ENCODE measurements at regions not wholly inside any gene's neighbourhood (a gene's known extent, or its start where the extent isn't known, plus 50 kb on each side); places are given as distances from the start of the nearest gene placed in this dataset.

- DNase-seq = no peak
These were observed 83.1 kb upstream of the CNTNAP4 start for GRCh38 chr16:76193906-76194615.

GRCh38 chr16:76194616-76195015 is 82.6 kb upstream of the CNTNAP4 start:
- DNase-seq = no peak

GRCh38 chr16:76195056-76195455 is 82.1 kb upstream of the CNTNAP4 start:
- DNase-seq = no peak

- DNase-seq = no peak
These were observed 81.6 kb upstream of the CNTNAP4 start for GRCh38 chr16:76195648-76196047.

GRCh38 chr16:76197900-76198299 is 79.3 kb upstream of the CNTNAP4 start:
- DNase-seq = no peak

- DNase-seq = no peak
These were observed 77.5 kb upstream of the CNTNAP4 start for GRCh38 chr16:76199681-76200220.

GRCh38 chr16:76201385-76201784 is 75.8 kb upstream of the CNTNAP4 start:
- no peak for DNase-seq

- no peak for DNase-seq
These were observed 73.0 kb upstream of the CNTNAP4 start for GRCh38 chr16:76204249-76204648.

GRCh38 chr16:76207270-76207669 is 69.9 kb upstream of the CNTNAP4 start:
- DNase-seq = no peak

GRCh38 chr16:76210157-76210556 is 67.0 kb upstream of the CNTNAP4 start:
- no peak for DNase-seq

GRCh38 chr16:76213860-76214259 is 63.3 kb upstream of the CNTNAP4 start:
- no peak for DNase-seq

- no peak for DNase-seq
These were observed 62.3 kb upstream of the CNTNAP4 start for GRCh38 chr16:76214856-76215255.

- DNase-seq = no peak
These were observed 55.1 kb upstream of the CNTNAP4 start for GRCh38 chr16:76222087-76222486.

GRCh38 chr16:76222853-76223252 is 54.3 kb upstream of the CNTNAP4 start:
- DNase-seq = no peak

GRCh38 chr16:76226011-76226410 is 51.2 kb upstream of the CNTNAP4 start:
- DNase-seq = no peak

- DNase-seq = no peak
These were observed 50.7 kb upstream of the CNTNAP4 start for GRCh38 chr16:76226481-76226880.
